ENCODE measurements at regions not wholly inside any gene's neighbourhood (a gene's known extent, or its start where the extent isn't known, plus 50 kb on each side); places are given as distances from the start of the nearest gene placed in this dataset.

DNA sequence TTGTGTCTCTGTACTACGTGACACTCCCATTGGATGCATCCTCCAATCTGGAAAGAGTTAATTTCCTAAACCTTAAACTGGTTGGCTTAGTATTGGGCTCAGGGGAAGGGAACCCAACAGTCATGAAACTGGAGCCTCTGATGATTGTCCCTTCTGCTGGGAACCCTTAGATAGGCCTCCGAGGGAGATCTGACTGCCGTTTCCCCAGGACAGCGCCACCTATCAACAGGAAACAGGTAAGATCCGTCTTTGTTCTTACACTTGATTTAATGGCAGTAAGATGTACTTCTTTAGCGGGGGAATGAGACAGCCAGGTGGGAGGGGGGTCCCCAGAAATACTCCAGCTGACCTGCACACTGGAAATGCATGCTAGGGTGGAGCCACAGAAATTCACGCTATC, 1749.6 kb downstream of the SI start:
- TF ChIP-seq CTCF (IDR thresholded peaks at IDR 0.05) (no peak), POLR2A (IDR thresholded peaks at IDR 0.05) (no peak)

All from gastroesophageal sphincter (tissue), 3 donors.